GM18907 (cell line): ENCODE measurements at regions not wholly inside any gene's neighbourhood (a gene's known extent, or its start where the extent isn't known, plus 50 kb on each side); places are given as distances from the start of the nearest gene placed in this dataset.
"Not testable (repeated sequence)": the region's sequence is repeated elsewhere in the genome, so short reads cannot be mapped to it uniquely, and the experiment has no call there.

Source experiments
- ATAC-seq: cut with Tn5 transposase; IDR thresholded peaks from one replicate; pipeline ENCODE4 v1.9.1; 2021; ENCODE audit warnings: mild to moderate bottlenecking, moderate library complexity; ENCODE audit not compliant: unreplicated experiment

DNA sequence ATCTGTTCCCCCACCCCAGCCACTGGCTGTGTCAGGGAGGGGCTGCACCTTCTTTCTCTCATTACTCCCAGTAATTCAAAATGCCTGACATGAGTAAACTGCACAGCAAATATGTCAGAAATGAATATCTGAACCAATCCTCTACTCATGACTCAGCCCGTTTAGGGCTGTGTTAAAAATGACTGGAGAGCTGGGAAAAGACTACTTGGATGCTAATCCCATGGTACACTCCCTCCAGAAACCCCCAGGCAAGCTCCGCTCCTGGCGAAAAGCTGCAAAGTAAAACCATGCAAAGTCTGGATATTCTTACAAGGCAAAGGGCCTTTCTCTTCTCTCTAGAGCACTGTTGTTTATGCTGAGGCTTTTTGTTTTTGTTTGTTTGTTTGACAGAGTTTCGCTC is 448.1 kb upstream of the DYNLRB2 start:
- no peak for ATAC-seq

DNA sequence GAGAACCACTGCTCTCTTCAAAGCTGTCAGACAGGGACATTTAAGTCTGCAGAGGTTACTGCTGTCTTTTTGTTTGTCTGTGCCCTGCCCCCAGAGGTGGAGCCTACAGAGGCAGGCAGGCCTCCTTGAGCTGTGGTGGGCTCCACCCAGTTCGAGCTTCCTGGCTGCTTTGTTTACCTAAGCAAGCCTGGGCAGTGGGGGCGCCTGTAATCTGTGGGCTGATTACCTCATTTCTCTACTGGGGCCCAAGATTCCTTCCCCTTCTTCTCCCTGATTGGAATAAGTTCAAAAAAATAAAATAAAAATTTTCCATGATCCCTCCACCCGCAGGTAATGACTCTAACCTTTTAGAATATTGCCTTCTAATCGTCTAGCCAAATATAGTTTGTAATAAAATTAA is 449.3 kb upstream of the DYNLRB2 start:
- not testable (repeated sequence) for ATAC-seq

DNA sequence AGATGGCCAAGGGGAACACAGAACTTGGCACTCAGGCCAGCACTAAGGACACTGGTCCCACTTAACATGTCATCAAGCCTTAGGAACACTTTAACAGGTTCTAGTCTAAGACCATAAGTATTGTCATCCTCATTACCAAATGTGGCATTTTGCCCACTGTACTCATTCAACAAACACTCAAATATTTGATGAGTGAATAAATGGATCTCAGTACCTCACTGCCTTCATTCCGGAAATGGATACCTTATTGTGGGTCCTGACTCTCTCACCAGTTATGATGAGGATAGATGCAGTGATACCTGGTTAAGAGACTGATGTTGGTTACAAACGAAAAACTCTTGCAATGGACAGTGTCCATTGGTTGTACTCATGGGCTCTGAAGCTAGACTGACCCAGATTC is 455.2 kb upstream of the DYNLRB2 start:
- no peak for ATAC-seq

GRCh38 chr16:80084614-80085013 is 456.2 kb upstream of the DYNLRB2 start:
- no peak for ATAC-seq

- ATAC-seq = no peak
Measured at GRCh38 chr16:80084163-80084562, 456.6 kb upstream of the DYNLRB2 start.

DNA sequence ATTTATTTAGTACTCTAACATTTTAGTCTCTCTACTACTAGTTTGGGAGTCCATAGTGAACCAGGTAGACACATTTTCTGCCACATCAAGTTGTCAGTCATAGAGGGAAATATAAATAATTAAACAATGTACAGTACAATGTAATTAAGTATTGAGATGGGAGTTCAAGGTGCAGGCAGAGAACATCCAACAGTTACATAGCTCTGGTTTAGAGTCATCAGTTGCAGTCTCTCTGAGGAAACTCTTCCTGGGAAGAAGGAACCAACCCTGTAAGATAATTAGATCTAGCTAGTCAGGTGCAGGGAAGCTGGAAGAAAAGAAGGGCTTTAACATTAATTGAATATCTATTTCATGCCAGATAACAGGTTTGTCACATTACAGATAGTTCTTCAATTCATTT is 457.9 kb upstream of the DYNLRB2 start:
- no peak for ATAC-seq

DNA sequence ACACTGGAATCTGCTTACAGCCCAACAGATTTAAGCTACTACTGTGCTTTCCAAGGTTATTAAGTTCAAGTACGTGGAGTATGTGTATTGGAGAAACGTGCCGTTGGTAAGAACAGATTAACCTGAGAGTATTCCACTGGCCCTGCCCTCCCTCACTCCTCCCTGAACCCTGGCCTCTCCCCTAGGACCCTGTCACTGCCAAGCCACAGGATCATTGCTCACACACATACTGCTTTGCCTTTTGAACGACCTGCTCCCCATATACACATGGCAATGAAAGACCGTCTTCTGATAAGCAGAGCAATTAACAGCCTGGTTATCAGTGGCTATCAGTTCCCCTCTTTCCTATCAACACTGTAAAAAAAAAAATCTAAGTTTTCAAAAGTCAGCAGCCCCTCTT is 458.9 kb upstream of the DYNLRB2 start:
- ATAC-seq = no peak

GRCh38 chr16:80080287-80080851 is 460.4 kb upstream of the DYNLRB2 start:
- no peak for ATAC-seq

GRCh38 chr16:80079072-80079471 is 461.7 kb upstream of the DYNLRB2 start:
- ATAC-seq = no peak

DNA sequence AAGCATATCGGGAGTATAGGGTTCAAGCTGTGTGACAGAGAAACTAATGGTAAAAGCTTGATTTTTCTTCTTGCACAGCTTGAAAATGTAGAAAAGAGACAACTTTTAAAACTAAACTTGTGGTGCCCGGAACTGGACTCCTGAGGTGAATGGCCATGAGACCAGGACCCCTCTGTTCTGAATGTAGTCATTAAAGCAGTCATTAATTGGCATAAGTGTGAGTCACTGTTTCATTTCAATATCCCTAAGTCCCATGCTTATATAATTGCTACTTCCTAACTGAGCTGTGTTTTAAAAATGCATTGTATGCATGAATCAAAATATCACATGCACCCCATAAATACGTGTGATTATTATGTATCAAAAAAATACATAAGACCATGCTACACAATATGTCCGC is 463.1 kb upstream of the DYNLRB2 start:
- ATAC-seq = no peak

DNA sequence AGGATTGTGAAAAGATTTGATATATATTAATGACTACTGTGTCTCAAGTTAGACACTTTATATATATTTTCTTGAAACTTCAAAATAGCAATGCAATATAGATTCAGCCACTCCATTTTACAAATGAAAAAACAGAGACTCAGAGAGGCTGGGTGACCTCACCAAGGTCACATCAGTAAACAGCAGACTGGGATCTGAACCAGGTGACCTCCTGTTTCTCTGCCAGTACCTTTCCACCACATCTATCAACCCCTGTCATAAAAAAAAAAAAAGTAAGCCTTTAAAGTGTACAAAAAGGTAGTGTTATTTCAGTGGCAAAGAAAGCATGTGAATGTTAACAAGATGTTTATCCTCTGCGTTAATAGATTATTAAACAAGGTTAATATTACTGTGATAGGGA is 466.5 kb upstream of the DYNLRB2 start:
- no peak for ATAC-seq

GRCh38 chr16:80071964-80072456 is 468.8 kb upstream of the DYNLRB2 start:
- no peak for ATAC-seq

DNA sequence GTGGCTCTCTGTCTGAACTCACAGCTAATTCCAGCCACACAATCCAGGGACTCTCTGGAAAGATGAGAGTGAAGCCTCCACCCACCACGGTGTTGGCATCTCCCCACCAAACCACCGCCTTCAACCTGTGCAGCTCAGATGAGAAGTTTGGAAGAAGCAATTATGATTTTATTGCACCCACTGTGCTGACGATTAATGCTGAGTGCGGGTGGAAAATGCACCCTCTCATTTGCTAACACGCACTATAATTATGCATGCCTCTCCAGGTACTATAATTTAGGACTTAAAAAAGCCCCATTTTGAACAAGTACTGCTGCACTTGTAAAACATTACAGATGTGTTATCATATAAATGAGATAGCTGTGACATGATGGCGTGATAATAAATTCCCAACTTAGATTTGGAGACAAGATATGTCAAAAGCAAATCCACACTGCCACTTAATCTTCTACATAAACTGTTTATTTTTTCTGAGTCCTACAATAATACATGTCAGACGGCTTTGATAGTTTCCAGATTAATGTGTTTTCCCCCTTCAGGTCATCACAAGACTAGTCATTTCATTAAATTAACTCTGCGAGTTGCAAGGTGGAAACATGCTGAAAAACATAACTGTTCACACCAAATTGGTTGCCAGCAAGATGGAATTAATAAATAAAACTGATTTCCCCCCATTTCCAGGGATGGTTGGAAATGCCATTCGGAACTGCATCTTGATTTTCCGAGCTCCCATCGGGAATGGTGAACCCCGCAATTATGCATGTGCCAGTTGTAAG is 466.5 kb upstream of the MAF start:
- ATAC-seq = no peak

GRCh38 chr16:80065541-80065940 is 465.0 kb upstream of the MAF start:
- ATAC-seq = no peak

- ATAC-seq = no peak
Measured at GRCh38 chr16:80063713-80064069, 463.2 kb upstream of the MAF start.

DNA sequence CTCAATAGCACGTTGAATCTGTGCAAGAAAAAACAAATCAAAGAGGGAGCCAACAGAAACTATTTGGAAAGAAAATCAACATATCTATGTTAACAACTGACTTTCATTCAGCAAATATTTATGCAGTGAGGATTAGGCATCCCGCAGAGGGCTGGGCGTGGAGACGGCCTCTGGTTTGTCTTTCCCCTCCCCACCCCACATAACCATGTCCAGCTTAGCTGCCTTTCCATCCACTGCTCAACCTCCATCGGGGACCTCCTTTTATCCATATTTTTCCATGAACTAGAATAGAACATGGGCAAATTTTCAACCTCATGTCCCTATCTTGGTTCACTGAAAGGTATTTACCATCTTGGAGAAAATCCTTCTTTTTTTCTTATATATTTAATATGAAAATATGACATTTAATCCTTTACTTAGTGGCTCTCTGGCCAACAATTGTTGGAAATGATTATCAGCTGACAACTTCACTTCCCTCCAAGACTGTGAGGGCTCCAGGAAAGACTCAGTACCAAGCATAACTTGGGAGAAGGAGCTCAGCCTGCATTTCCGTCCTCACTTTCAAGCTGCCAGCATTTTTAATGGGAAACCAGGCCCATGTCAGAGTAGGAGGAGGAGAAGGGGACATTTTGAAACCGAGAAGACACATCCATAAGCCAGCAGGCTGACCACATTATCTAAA is 462.6 kb upstream of the MAF start:
- no peak for ATAC-seq

GRCh38 chr16:80062361-80063030 is 462.0 kb upstream of the MAF start:
- no peak for ATAC-seq

- no peak for ATAC-seq
Measured at GRCh38 chr16:80060470-80060869, 459.9 kb upstream of the MAF start.

GRCh38 chr16:80059836-80060235 is 459.3 kb upstream of the MAF start:
- ATAC-seq = no peak

DNA sequence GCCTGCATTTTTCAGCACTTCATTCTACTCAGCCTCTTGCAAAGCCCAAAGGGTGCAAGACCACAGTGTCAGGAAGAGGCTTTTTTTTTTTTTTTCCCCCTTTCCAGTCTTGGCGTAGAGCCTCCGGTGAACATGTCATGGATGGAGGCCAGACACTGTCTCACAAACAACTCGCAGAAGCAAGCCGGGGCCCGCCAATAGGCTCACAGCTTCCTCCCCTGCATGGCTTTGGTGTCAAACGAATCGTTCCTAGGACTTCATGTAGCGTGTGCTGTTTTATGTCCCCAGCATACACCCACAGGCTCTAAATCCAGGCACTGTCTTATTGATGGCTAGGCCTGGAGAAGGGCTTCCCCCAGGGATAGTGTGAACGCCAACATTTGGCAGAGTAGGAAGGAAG is 457.7 kb upstream of the MAF start:
- no peak for ATAC-seq

- no peak for ATAC-seq
Measured at GRCh38 chr16:80056324-80056723, 455.8 kb upstream of the MAF start.

DNA sequence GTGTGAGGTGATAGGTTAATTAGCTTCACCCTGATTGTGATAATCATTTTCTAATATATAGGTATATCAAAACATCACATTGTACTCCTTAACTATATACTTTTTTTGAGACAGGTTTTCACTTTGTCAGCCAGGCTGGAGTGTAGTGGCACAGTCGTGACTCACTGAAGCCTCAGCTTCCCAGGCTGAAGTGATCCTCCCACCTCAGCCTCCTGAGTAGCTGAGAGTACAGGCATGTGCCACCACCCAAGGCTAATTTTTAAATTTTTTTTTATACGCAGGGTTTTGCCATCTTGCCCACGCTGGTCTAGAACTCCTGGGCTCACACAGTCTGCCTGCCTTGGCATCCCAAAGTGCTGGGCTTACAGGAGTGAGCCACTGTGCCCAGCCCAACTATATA is 455.3 kb upstream of the MAF start:
- ATAC-seq = no peak
